ENCODE measurements at regions not wholly inside any gene's neighbourhood (a gene's known extent, or its start where the extent isn't known, plus 50 kb on each side); places are given as distances from the start of the nearest gene placed in this dataset.

DNA sequence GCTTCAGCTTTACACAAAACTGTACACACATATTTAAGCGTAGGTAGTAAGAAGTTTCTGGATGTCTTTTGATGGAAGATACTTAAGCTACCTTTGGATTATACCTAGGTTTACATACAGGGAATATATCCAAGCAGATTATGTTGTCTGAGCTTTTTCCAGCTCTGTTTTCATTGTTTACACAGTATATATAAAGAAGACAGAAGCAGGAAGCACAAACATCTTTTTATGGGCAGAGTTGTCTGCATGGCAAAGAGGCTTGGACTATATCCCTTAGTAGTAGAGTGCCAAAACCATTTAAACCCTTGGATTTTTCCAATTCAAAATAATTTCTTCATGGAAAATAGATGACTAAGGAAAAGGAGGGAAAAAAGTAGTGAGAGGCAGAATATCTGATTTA is 329.4 kb upstream of the AGA start:
- TF ChIP-seq, protein P1, sequence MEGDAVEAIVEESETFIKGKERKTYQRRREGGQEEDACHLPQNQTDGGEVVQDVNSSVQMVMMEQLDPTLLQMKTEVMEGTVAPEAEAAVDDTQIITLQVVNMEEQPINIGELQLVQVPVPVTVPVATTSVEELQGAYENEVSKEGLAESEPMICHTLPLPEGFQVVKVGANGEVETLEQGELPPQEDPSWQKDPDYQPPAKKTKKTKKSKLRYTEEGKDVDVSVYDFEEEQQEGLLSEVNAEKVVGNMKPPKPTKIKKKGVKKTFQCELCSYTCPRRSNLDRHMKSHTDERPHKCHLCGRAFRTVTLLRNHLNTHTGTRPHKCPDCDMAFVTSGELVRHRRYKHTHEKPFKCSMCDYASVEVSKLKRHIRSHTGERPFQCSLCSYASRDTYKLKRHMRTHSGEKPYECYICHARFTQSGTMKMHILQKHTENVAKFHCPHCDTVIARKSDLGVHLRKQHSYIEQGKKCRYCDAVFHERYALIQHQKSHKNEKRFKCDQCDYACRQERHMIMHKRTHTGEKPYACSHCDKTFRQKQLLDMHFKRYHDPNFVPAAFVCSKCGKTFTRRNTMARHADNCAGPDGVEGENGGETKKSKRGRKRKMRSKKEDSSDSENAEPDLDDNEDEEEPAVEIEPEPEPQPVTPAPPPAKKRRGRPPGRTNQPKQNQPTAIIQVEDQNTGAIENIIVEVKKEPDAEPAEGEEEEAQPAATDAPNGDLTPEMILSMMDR (IDR thresholded peaks at IDR 0.05) = no peak
- TF ChIP-seq POLR2A (IDR thresholded peaks at IDR 0.05) = no peak
- WGBS, 2 donors = 92 to 94% methylated on average over 1 of the region's 1 CpG
- Histone ChIP-seq H3K27ac (no peak overlapping the region), H3K36me3 (no peaks in the 10 kb centered on the region), H3K9me3 (no peaks in the 10 kb centered on the region), H3K4me1 (no peaks in the 10 kb centered on the region), H3K4me3 (replicated peaks in 1 of 3) (no peak overlapping the region), H3K27me3 (no peaks in the 10 kb centered on the region)
- no peak for DNase-seq
- intact Hi-C loops (cut with DNase I) = no loop called here

DNA sequence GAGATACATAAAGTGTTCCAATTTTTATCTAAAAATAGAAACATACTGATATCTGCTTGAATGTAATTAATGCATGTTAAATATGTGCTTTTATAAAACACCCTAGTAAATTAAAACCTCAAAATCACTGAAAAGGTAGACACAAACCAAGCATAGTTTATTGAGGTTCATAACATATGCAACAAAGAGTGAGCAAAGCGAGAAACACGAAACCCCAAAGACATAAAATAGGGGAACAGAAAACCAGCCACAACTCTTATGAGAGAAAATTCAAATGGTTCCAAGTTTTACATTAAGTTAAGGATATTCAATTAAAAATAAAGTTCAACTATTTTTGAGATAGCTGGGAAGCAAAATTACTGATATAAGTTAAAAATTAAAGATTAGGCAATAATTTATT is 336.4 kb upstream of the AGA start:
- 93 to 96% methylated on average over 2 of the region's 2 CpGs for WGBS, 2 donors
- H3K36me3 ChIP-seq = no peaks in the 10 kb centered on the region

DNA sequence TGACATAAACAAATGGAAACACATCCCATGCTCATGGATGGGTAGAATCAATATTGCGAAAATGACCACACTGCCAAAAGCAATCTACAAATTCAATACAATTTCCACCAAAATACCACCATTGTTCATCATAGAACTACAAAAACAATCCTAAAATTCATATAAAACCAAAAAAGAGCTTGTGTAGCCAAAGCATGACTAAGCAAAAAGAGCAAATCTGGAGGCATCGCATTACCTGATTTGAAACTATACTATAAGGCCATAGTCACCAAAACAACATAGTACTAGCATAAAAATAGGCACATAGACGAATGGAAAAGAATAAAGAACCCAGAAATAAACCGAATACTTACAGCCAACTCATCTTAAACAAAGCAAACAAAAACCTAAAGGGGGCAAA is 342.8 kb upstream of the AGA start:
- TF ChIP-seq, protein P1 (IDR thresholded peaks at IDR 0.05) = no peak
- no peak for TF ChIP-seq POLR2A (IDR thresholded peaks at IDR 0.05)
- no peaks in the 10 kb centered on the region for H3K36me3 ChIP-seq
- H3K9me3 ChIP-seq = no peaks in the 10 kb centered on the region
- no peaks in the 10 kb centered on the region for H3K4me1 ChIP-seq
- no peak overlapping the region for H3K27ac ChIP-seq
- intact Hi-C loops (cut with DNase I) = no loop called here
- DNase-seq = no peak
- H3K4me3 ChIP-seq (replicated peaks in 1 of 3) = no peak overlapping the region
- WGBS, 2 donors = 67 to 72% methylated on average over 4 of the region's 4 CpGs
- H3K27me3 ChIP-seq = no peaks in the 10 kb centered on the region

More for the DNA sequence above, 336.4 kb upstream of the AGA start:
- no peaks in the 10 kb centered on the region for H3K9me3 ChIP-seq
- TF ChIP-seq, protein P1 (IDR thresholded peaks at IDR 0.05) = no peak
- TF ChIP-seq POLR2A (IDR thresholded peaks at IDR 0.05) = no peak
- H3K27ac ChIP-seq = no peak overlapping the region
- H3K4me1 ChIP-seq = no peaks in the 10 kb centered on the region
- intact Hi-C loops (cut with DNase I) = no loop called here
- no peak overlapping the region for H3K4me3 ChIP-seq (replicated peaks in 1 of 3)
- H3K27me3 ChIP-seq = no peaks in the 10 kb centered on the region
- no peak for DNase-seq

DNA sequence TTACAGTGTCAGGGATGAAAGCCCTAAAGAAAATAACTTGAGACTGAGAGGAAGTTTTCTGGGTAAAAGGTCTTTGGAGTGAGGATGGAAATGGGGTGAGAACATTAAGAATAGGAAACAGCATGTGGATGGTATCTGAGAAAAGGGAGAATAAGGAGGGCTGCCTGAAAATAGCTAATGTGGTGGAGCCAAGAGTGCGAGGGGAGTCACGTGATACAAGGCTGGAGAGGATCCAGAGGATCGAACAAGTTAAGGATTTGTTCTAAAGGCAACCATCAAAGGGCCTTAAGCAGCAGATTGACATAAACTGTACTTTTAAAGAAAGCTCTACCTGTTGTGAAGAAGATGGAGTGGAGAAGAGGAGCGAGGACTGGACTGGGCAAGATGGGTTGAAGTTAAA is 347.4 kb upstream of the AGA start:
- no peak for DNase-seq
- H3K9me3 ChIP-seq = no peaks in the 10 kb centered on the region
- WGBS, 2 donors = 82 to 87% methylated on average over 4 of the region's 4 CpGs
- H3K4me1 ChIP-seq = no peaks in the 10 kb centered on the region
- no peak for TF ChIP-seq POLR2A (IDR thresholded peaks at IDR 0.05)
- TF ChIP-seq, protein P1 (IDR thresholded peaks at IDR 0.05) = no peak
- no peaks in the 10 kb centered on the region for H3K36me3 ChIP-seq
- no peaks in the 10 kb centered on the region for H3K27me3 ChIP-seq
- no peak overlapping the region for H3K27ac ChIP-seq
- H3K4me3 ChIP-seq (replicated peaks in 1 of 3) = no peak overlapping the region
- intact Hi-C loops (cut with DNase I) = no loop called here

DNA sequence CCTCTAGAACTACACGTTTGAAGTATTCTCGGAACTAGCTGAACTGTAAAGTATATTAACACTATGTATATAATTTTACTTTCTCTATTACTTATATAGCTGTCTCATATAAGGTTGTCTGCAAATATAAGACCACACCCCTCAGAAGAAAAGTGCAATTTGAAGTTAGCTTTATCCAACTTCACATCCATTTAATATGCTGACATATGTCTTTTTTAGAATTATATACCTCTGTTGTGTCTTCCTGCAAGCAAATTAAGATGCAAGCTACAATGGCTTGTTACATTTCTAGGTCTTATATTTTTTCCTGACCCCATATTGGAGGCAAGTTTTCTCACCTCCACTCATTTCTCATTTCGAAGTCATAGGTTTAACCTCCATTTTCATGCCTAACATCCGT is 349.0 kb upstream of the AGA start:
- WGBS, 2 donors = 85 to 86% methylated on average over 4 of the region's 4 CpGs
- H3K9me3 ChIP-seq = no peaks in the 10 kb centered on the region
- H3K4me3 ChIP-seq (replicated peaks in 1 of 3) = no peak overlapping the region
- intact Hi-C loops (cut with DNase I) = no loop called here
- no peaks in the 10 kb centered on the region for H3K36me3 ChIP-seq
- no peak for DNase-seq
- H3K27me3 ChIP-seq = no peaks in the 10 kb centered on the region
- no peak overlapping the region for H3K27ac ChIP-seq
- no peaks in the 10 kb centered on the region for H3K4me1 ChIP-seq
- TF ChIP-seq POLR2A (IDR thresholded peaks at IDR 0.05) = no peak
- TF ChIP-seq, protein P1 (IDR thresholded peaks at IDR 0.05) = no peak
